Activated CD8-positive, alpha-beta memory T cell treated with anti-CD3 and anti-CD28 coated beads for 4 hours (primary cell): ENCODE measurements at regions not wholly inside any gene's neighbourhood (a gene's known extent, or its start where the extent isn't known, plus 50 kb on each side); places are given as distances from the start of the nearest gene placed in this dataset.

Experiments used
- DNase-seq, 2 donors: peaks; one replicate each; pipeline ENCODE4 v3.0.0-alpha.2; 2020; ENCODE audit warnings: low read depth in 2 of 2

GRCh38 chr6:22024973-22025467 lies 271.8 kb downstream of the PRL start:
- DNase-seq = no peak

- no peak for DNase-seq
Measured at GRCh38 chr6:22025468-22026163, 271.2 kb downstream of the PRL start.

GRCh38 chr6:22026164-22026678 lies 270.6 kb downstream of the PRL start:
- no peak for DNase-seq

- no peak for DNase-seq
Measured at GRCh38 chr6:22027040-22027725, 269.7 kb downstream of the PRL start.

GRCh38 chr6:22028403-22029090 lies 268.3 kb downstream of the PRL start:
- DNase-seq = no peak

- no peak for DNase-seq
Measured at GRCh38 chr6:22029171-22029570, 267.7 kb downstream of the PRL start.

GRCh38 chr6:22030730-22031619 lies 265.9 kb downstream of the PRL start:
- no peak for DNase-seq

GRCh38 chr6:22035690-22036089 lies 261.1 kb downstream of the PRL start:
- DNase-seq = no peak

- DNase-seq = no peak
Measured at GRCh38 chr6:22036275-22036674, 260.6 kb downstream of the PRL start.

GRCh38 chr6:22036699-22037098 lies 260.1 kb downstream of the PRL start:
- DNase-seq = no peak

GRCh38 chr6:22041797-22042480 lies 254.9 kb downstream of the PRL start:
- no peak for DNase-seq

- DNase-seq = no peak
Measured at GRCh38 chr6:22042706-22043105, 254.1 kb downstream of the PRL start.

GRCh38 chr6:22043284-22043962 lies 253.4 kb downstream of the PRL start:
- DNase-seq = no peak

GRCh38 chr6:22045261-22045912 lies 251.4 kb downstream of the PRL start:
- no peak for DNase-seq

GRCh38 chr6:22049002-22049401 lies 247.8 kb downstream of the PRL start:
- no peak for DNase-seq

GRCh38 chr6:22053391-22053997 lies 243.3 kb downstream of the PRL start:
- no peak for DNase-seq

GRCh38 chr6:22056398-22056797 lies 240.4 kb downstream of the PRL start:
- no peak for DNase-seq

GRCh38 chr6:22057962-22058361 lies 238.9 kb downstream of the PRL start:
- no peak for DNase-seq

- DNase-seq = no peak
Measured at GRCh38 chr6:22059126-22059525, 237.7 kb downstream of the PRL start.
